Stimulated activated naive CD4-positive, alpha-beta T cell (primary cell): ENCODE measurements at regions not wholly inside any gene's neighbourhood (a gene's known extent, or its start where the extent isn't known, plus 50 kb on each side); places are given as distances from the start of the nearest gene placed in this dataset.
"Not testable (repeated sequence)": the region's sequence is repeated elsewhere in the genome, so short reads cannot be mapped to it uniquely, and the experiment has no call there.

ENCODE experiments used
- DNase-seq, 6 experiments: peaks; one replicate each; lab custom pipeline; 2025; lab: John Stamatoyannopoulos, UW

DNA sequence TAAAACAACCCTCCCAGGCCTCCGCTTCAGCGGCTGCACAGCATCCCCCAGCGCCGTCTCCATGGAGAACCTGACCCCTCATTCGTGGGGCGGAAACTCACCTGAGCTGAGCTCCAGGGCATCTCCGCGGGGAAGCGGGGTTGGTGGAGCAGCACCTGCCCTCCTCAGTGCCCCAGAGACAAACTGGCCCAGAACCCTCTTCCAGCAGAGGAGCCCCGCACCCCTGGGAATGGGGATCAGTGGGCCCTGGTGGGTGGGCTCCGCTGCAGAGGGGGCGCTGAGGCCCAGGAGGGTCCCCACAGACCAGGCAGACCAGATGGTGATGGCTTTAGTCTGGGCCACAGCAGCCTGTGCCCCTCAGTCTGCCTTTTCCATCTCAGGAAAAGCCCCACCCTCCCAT lies 261.2 kb downstream of the ADGRD1 start:
- not testable (repeated sequence) for DNase-seq

DNA sequence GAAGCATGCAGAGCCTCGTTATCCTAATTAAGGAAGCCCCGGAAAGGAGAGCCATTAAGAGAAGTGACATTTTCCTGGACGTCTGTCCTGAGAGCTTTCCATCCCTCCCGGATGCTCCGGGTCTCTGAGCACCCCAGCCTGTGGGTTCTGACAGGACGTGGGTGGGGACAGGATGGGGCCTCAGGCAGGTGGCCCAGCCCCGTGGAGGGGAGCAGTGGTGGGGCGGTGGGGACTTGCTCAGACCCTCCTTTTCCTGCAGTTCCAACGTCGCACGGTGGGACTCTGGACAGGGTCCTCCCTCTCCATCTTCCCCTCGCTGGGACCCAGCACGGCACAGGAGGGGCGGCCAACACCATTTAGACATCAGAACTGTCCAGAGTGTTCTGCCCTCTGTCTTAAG lies 262.9 kb downstream of the ADGRD1 start:
- DNase-seq: not testable (repeated sequence)

- DNase-seq: no peak
These were observed 263.4 kb downstream of the ADGRD1 start for GRCh38 chr12:131217024-131217586.

DNA sequence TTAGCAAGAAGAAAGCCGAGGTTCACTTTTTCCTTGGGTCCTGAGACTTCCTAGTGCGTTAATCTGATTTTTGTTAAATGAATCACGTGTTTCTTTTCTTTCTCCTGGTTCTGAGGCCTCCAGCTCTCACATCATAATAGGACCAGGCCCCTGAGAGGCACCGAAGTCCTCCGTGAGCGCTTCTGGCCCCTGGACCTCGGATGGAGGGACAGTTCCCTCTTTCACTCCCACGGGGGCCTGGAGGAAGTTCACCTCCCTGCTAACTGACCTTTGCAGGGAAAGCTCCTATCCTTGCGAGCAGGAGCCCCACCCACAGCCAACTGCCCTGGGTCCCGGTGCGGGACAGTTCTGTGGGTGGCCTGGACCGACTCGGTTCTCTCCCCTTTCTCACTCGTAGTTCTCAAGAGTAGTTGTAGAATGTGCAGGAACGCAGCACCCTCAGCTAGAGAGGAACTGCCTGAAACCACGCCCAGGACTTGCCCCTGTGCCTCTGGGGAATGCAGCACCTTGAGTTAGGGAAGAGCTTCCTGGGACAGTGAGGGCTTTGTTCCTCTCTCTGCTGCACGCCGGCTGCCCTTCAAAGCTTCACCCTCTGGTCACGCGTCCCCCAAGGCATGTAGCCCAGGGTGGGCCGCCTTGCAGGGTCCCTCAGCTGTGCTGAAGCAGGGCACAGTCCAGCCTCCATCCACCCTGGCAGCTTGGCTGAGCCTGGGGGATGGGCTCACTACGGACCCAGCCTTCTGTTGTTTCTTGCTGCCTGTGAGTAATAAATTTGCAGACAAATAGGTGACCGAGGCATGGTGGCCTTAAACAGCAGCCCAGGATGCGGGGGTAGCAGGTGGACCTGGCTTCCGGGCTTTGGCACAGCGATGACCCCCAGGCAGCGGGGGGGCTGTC lies 264.6 kb downstream of the ADGRD1 start:
- no peak for DNase-seq

DNA sequence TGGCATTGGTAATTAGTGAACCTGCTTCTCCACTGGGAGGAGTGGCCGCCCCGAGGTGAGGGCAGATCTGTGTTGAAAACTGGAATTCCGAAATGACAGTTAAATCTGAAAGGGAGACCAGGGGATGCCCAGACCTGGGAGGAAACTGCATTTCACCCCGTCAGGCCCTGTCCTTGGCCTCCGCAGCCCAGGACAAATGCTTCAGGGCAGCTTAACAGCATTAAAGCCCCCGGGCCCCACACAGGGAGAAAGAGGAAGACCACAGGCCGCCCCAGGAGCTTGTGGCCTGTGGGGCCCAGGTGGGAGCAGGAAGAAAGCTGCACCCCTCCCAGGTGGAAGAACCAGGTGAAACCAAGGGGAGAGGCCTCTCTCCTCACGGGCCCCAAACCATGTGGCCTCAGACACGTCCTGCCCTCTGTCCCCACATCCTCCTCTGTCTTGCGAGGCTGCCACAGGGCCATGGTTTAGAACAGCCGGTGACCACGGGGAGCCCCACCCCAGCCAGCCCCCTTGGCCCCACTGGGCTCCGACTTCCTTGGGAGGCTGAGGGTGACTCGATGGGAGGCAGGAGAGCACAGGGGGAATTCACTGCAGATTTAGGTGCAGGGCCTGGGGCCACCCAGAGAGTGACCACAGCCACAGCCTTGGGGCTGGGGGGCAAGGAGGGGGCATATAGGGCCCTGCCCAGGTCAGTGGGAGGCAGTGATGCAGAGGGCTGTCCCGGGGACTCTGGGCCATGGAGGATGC lies 265.4 kb downstream of the ADGRD1 start:
- no peak for DNase-seq

- DNase-seq: no peak
These were observed 266.1 kb downstream of the ADGRD1 start for GRCh38 chr12:131219670-131220330.

GRCh38 chr12:131220331-131220685 lies 266.6 kb downstream of the ADGRD1 start:
- DNase-seq: no peak

- DNase-seq: no peak
These were observed 267.6 kb downstream of the ADGRD1 start for GRCh38 chr12:131221061-131221956.

- no peak for DNase-seq
These were observed 268.2 kb downstream of the ADGRD1 start for GRCh38 chr12:131221957-131222328.

DNA sequence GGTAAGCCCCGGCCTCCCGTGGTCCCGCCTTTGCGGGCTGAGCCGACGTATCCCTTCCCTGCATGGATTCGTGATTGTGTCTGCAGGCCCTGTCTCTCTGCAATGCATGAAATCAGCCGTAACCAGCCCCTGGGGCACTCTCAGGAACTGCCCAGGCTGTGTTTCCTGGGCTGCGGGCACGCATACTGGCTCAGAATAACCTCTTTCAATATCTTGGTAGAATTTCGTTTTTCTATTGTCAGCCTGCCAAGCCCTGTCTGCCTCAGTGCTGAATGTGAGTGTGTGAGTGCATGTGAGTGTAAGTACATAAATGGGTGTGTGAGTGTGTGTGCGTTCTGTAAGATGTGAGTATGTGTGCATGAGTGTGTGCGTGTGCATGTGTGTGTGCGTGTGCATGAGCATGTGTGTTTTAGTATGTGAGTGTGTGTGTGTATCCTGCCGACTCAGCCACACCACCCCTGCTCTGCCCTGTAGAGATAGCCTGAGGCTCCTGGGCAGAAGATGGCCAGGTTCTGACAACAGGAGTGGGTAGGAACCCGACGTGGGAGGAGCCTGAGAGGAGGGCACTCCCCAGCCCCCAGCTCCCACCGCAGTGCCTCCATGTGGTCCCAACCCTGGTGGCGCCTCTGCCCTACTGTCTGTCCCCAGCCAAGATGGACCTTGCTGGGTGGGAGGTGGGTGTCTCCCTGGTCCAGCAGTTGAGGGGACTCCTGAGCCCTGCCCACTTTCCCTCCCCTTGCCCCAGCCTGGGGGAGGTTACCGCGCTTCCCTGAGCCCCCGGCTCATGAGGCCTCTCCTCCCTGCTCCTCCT lies 268.8 kb downstream of the ADGRD1 start:
- no peak for DNase-seq

DNA sequence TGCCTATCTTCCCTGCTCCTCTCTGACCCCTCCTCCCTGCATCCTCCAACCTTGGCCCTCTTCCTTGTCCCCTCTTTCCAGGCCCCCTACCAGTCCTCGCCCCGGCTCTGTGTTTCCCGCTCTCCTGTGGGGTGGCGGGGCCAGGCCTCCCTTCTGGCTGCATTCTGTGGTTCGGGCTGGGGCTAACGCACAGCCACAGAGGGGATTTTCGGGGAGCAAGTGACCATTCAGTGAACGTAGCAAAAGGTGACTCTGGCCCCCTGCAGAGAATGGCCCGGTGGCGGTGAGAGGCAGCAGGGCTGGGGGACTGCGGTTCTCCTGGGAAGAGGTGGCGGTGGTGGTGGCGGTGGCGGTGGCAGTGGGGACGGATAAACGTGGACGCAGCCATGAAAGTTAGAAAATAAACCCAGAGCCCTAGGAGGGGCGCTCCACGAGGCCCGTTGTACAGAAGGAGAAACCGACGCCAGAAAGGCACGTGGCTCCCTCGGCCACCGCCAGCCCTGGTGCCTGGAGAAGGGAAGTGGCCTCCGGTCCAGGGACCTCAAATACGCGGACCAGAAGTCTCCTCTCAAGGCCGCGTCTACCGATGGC lies 269.6 kb downstream of the ADGRD1 start:
- no peak for DNase-seq

GRCh38 chr12:131223791-131224225 lies 270.1 kb downstream of the ADGRD1 start:
- DNase-seq: no peak

- not testable (repeated sequence) for DNase-seq
These were observed 270.7 kb downstream of the ADGRD1 start for GRCh38 chr12:131224226-131225065.

GRCh38 chr12:131225066-131225380 lies 271.3 kb downstream of the ADGRD1 start:
- DNase-seq: not testable (repeated sequence)

GRCh38 chr12:131226345-131227265 lies 272.9 kb downstream of the ADGRD1 start:
- DNase-seq: no peak

GRCh38 chr12:131227641-131228040 lies 273.9 kb downstream of the ADGRD1 start:
- not testable (repeated sequence) for DNase-seq

GRCh38 chr12:131229079-131229425 lies 275.3 kb downstream of the ADGRD1 start:
- not testable (repeated sequence) for DNase-seq
